SK-N-SH treated with all-trans-retinoic acid at 6 μM for 48 hours (cell line): ENCODE measurements at regions not wholly inside any gene's neighbourhood (a gene's known extent, or its start where the extent isn't known, plus 50 kb on each side); places are given as distances from the start of the nearest gene placed in this dataset.

ENCODE experiments used
- ARNTL ChIP-seq: fragments of 450-650 bp; formaldehyde crosslinking; IDR thresholded peaks from 2 replicates; pipeline ENCODE4 v1.5.0; 2020; ENCODE audit warnings: low read depth, mild to moderate bottlenecking, moderate library complexity, borderline replicate concordance
- ESRRG ChIP-seq: fragments of 250-450 bp; sonication (Bioruptor Pico); IDR thresholded peaks from 2 replicates; pipeline ENCODE4 v1.6.1; 2021; ENCODE audit warnings: mild to moderate bottlenecking
- RARB ChIP-seq: fragments of 250-450 bp; sonication (Bioruptor Pico); IDR thresholded peaks from 2 replicates; pipeline ENCODE4 v1.8.0; 2021; ENCODE audit warnings: mild to moderate bottlenecking, moderate library complexity
- TOX ChIP-seq: fragments of 250-450 bp; sonication (Bioruptor Pico); IDR thresholded peaks from 2 replicates; pipeline ENCODE4 v1.8.0; 2021; ENCODE audit warnings: mild to moderate bottlenecking, moderate library complexity, borderline replicate concordance
- ZC3H10 ChIP-seq: fragments of 250-450 bp; sonication (Bioruptor Pico); IDR thresholded peaks from 2 replicates; pipeline ENCODE4 v1.5.1; 2021; ENCODE audit warnings: mild to moderate bottlenecking, moderate library complexity
- ZFP30 ChIP-seq: fragments of 450-650 bp; formaldehyde crosslinking; IDR thresholded peaks from 2 replicates; pipeline ENCODE4 v1.5.0; 2022; ENCODE audit warnings: mild to moderate bottlenecking, moderate library complexity
- ZNF70 ChIP-seq: fragments of 450-650 bp; formaldehyde crosslinking; IDR thresholded peaks from 2 replicates; pipeline ENCODE4 v1.5.0; 2020; ENCODE audit warnings: mild to moderate bottlenecking, moderate library complexity
- ZNF8 ChIP-seq: fragments of 450-650 bp; formaldehyde crosslinking; IDR thresholded peaks from 2 replicates; pipeline ENCODE4 v1.5.0; 2020; ENCODE audit warnings: mild to moderate bottlenecking, moderate library complexity
- TF ChIP-seq, protein P1 (sequence below): fragments of 250-450 bp; sonication (Bioruptor Pico); IDR thresholded peaks from 2 replicates; pipeline ENCODE4 v1.5.1; 2021; ENCODE audit warnings: mild to moderate bottlenecking, moderate library complexity
- TF ChIP-seq, protein P2 (sequence below): fragments of 250-450 bp; sonication (Bioruptor Pico); IDR thresholded peaks from 2 replicates; pipeline ENCODE4 v1.8.0; 2020; ENCODE audit warnings: mild to moderate bottlenecking, moderate library complexity, borderline replicate concordance
- TF ChIP-seq, protein P3 (sequence below): fragments of 250-450 bp; sonication (Bioruptor Pico); IDR thresholded peaks from 2 replicates; pipeline ENCODE4 v1.8.0; 2021; ENCODE audit warnings: low read depth, mild to moderate bottlenecking, moderate library complexity, borderline replicate concordance

DNA sequence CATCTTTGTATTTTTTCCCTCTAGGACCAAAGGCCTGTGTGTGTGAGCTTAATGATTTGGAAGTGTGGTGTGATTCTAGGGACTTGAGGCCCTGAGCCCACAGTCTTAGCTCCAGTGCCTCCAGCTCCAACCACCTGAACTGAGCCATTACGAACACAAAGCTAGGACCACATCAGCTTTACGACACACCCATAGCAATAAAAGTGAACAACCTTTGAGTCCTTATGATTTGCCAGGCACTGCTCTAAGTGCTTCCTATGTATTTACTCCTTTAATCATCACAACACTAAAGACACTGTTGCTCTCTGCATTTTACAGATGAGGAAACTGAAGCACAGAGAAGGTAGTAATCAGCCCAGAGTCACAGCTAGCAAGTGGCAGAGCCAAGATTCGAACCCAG, 126.4 kb downstream of the EHF start:
- TF ChIP-seq, protein P1, sequence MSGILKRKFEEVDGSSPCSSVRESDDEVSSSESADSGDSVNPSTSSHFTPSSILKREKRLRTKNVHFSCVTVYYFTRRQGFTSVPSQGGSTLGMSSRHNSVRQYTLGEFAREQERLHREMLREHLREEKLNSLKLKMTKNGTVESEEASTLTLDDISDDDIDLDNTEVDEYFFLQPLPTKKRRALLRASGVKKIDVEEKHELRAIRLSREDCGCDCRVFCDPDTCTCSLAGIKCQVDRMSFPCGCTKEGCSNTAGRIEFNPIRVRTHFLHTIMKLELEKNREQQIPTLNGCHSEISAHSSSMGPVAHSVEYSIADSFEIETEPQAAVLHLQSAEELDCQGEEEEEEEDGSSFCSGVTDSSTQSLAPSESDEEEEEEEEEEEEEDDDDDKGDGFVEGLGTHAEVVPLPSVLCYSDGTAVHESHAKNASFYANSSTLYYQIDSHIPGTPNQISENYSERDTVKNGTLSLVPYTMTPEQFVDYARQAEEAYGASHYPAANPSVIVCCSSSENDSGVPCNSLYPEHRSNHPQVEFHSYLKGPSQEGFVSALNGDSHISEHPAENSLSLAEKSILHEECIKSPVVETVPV (CRISPR knock-in tag), result no peak
- TF ChIP-seq TOX (CRISPR knock-in tag) (no peak), ZNF70 (CRISPR knock-in tag) (no peak), ZFP30 (CRISPR knock-in tag) (no peak), ESRRG (CRISPR knock-in tag) (no peak), RARB (no peak), ARNTL (CRISPR knock-in tag) (no peak), ZC3H10 (CRISPR knock-in tag) (no peak), ZNF8 (CRISPR knock-in tag) (no peak)
- TF ChIP-seq, protein P2, sequence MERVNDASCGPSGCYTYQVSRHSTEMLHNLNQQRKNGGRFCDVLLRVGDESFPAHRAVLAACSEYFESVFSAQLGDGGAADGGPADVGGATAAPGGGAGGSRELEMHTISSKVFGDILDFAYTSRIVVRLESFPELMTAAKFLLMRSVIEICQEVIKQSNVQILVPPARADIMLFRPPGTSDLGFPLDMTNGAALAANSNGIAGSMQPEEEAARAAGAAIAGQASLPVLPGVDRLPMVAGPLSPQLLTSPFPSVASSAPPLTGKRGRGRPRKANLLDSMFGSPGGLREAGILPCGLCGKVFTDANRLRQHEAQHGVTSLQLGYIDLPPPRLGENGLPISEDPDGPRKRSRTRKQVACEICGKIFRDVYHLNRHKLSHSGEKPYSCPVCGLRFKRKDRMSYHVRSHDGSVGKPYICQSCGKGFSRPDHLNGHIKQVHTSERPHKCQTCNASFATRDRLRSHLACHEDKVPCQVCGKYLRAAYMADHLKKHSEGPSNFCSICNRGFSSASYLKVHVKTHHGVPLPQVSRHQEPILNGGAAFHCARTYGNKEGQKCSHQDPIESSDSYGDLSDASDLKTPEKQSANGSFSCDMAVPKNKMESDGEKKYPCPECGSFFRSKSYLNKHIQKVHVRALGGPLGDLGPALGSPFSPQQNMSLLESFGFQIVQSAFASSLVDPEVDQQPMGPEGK, result no peak
- TF ChIP-seq, protein P3, sequence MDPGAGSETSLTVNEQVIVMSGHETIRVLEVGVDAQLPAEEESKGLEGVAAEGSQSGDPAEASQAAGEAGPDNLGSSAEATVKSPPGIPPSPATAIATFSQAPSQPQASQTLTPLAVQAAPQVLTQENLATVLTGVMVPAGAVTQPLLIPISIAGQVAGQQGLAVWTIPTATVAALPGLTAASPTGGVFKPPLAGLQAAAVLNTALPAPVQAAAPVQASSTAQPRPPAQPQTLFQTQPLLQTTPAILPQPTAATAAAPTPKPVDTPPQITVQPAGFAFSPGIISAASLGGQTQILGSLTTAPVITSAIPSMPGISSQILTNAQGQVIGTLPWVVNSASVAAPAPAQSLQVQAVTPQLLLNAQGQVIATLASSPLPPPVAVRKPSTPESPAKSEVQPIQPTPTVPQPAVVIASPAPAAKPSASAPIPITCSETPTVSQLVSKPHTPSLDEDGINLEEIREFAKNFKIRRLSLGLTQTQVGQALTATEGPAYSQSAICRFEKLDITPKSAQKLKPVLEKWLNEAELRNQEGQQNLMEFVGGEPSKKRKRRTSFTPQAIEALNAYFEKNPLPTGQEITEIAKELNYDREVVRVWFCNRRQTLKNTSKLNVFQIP (CRISPR knock-in tag), result no peak
